Superior temporal gyrus (tissue), 1 donor: ENCODE measurements at regions not wholly inside any gene's neighbourhood (a gene's known extent, or its start where the extent isn't known, plus 50 kb on each side); places are given as distances from the start of the nearest gene placed in this dataset.

Experiments
- DNase-seq: peaks from one replicate; pipeline ENCODE4 v3.0.0-alpha.2; 2016; ENCODE audit errors: extremely low spot score

GRCh38 chr1:193359631-193360030 is 173.2 kb upstream of the B3GALT2 start:
- DNase-seq = no peak

GRCh38 chr1:193358419-193358818 is 172.0 kb upstream of the B3GALT2 start:
- DNase-seq = no peak

GRCh38 chr1:193356249-193356648 is 169.8 kb upstream of the B3GALT2 start:
- DNase-seq = no peak

GRCh38 chr1:193355626-193356025 is 169.2 kb upstream of the B3GALT2 start:
- no peak for DNase-seq

DNA sequence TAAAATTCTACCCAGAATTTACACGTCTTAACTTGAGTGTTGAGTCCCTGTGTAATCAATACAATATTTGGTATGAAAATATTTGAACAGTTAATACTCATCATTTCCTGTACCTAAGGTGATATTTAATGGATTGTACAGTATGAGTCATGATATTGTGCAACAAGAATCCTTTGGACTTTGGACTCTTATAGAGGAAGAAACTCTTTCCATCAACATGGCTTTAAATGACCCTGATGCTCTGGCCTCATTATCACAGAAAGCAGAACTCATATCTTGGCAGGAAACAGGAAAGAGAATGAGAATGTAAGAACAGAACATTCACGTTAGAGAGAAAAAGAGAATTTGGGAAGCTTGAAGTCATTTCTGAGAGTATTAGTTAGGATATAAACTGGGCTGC is 168.8 kb upstream of the B3GALT2 start:
- no peak for DNase-seq

DNA sequence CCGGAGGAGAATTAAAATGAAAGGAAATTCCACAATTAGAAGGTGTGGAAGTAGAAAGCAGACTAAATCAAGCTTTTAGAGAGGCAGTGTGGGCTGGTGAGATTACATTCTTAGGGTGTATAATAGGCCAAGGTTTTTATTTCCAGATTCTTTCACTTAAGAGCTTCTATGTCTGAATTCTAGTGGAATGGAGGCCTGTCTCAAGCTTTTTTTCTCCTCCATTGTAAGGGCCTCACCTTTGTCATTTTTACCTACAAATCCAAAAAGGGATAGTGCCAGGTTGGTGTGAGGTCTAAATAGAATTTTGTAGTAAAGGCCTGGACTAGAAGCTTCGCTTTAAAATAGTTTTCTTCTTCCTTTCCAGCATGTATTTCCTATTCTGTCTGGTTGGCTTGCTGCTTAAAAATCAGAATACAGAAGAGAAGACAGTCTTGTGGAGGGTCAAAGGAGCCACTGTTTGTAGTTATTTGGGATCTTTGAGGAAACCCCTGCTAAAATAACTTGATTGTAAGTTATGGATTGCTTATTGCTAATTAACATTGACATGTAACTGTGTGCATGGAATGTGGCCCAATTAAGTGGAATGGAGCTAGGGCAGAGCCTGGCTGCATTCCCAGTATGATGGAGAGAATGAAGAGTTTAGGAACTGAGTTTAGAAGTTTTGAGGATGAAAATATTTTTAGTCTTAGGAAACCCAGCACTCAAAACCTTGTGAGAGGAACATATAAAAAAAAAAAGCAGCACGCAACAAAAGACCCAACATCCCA is 162.5 kb upstream of the B3GALT2 start:
- DNase-seq = peak; percentile 47

GRCh38 chr1:193348091-193348768 is 161.8 kb upstream of the B3GALT2 start:
- no peak for DNase-seq

GRCh38 chr1:193346085-193346484 is 159.7 kb upstream of the B3GALT2 start:
- no peak for DNase-seq

GRCh38 chr1:193342811-193343210 is 156.4 kb upstream of the B3GALT2 start:
- no peak for DNase-seq

GRCh38 chr1:193340331-193340730 is 153.9 kb upstream of the B3GALT2 start:
- no peak for DNase-seq

- DNase-seq = no peak
These were observed 153.0 kb upstream of the B3GALT2 start for GRCh38 chr1:193339401-193339800.

DNA sequence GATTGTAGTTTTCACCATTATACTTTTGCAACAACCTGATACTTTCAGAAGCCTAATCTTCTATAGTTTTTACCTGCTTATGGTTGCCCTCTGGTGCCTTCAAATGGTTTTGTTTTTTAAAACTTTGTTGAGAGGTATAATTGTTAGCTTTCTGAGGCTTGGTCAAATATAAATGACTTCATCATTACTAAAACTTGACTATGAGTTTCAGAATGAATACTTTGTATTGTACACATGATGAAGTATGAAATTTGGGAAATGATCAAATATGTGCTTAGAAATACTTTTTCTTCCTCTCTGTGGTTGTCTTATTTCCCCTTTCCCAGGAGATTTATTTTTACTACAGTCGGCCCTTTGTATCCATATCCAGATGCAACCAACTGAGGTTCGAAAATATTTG is 151.8 kb upstream of the B3GALT2 start:
- DNase-seq = no peak

- no peak for DNase-seq
These were observed 149.5 kb upstream of the B3GALT2 start for GRCh38 chr1:193335806-193336428.

DNA sequence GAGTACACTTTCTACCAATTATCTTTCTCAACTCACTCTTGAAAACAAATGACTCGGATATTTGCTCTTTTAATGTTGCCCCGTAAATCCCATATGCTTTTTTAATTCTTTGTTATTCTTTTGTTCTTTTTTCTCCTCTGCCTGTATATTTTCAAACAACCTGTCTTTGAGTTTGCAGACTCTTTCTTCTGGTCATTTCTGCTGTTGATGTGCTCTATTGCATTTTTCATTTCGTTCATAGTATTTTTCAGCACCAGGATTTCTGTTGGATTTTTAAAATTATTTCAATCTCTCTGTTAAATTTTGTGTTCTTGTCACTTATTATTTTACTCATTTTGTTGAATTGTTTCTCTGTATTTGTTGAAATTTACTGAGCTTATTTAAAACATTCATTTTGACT is 146.8 kb upstream of the B3GALT2 start:
- no peak for DNase-seq

- no peak for DNase-seq
These were observed 139.9 kb upstream of the B3GALT2 start for GRCh38 chr1:193326296-193326695.

- no peak for DNase-seq
These were observed 139.4 kb upstream of the B3GALT2 start for GRCh38 chr1:193325771-193326170.

GRCh38 chr1:193325042-193325441 is 138.6 kb upstream of the B3GALT2 start:
- no peak for DNase-seq

DNA sequence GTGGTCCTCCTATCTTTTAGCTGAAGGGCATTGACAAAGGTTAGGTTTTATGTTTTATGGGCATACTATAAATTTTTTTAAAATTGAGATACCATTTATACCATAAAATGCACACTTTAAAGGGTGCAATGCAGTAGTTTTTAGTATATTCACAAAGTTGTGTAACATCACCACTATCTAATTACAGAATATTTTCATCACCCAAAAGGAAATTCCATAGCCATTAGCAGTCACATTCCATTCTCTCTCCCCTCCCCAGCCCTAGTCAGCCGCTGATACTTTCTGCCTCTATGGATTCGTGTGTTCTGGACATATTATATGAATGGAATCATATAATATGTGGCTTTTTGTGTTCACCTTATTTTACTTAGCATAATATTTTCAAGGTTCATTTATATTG is 135.8 kb upstream of the B3GALT2 start:
- DNase-seq = no peak

GRCh38 chr1:193321242-193321840 is 134.9 kb upstream of the B3GALT2 start:
- DNase-seq = no peak

DNA sequence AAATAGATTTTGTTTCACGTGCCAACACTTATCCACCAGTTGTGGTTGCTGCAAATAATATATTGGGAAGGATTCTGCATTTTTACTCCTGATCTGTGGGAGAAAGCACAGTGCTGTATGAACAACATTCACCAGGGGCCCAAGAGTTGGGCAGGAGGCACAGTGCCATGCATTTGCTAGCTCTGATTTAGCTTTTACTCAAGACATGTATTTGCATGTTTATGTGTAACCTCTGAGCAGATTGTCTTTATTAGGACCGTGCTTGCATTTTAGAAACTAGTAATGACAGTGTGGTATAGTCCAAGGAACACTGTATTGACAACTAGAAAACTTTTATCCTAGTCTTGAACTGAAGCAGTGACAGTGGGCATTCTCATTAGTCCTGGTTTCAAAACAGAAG is 133.9 kb upstream of the B3GALT2 start:
- DNase-seq = no peak

DNA sequence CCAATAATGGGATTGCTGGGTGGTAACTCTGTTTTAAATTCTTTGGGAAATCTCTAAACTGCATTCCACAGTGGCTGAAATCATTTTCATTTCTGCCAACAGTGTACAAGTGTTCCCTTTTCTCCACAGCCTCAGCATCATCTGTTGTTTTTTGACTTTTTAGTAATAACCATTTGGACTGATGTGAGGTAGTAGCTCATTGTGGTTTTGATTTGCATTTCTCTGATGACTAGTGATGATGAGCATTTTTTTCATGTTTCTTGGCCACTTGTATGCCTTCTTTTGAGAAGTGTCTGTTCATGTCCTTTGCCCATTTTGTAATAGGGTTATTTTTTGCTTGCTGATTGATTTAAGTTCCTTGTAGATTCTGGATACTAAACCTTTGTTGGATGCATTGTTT is 131.9 kb upstream of the B3GALT2 start:
- DNase-seq = no peak

DNA sequence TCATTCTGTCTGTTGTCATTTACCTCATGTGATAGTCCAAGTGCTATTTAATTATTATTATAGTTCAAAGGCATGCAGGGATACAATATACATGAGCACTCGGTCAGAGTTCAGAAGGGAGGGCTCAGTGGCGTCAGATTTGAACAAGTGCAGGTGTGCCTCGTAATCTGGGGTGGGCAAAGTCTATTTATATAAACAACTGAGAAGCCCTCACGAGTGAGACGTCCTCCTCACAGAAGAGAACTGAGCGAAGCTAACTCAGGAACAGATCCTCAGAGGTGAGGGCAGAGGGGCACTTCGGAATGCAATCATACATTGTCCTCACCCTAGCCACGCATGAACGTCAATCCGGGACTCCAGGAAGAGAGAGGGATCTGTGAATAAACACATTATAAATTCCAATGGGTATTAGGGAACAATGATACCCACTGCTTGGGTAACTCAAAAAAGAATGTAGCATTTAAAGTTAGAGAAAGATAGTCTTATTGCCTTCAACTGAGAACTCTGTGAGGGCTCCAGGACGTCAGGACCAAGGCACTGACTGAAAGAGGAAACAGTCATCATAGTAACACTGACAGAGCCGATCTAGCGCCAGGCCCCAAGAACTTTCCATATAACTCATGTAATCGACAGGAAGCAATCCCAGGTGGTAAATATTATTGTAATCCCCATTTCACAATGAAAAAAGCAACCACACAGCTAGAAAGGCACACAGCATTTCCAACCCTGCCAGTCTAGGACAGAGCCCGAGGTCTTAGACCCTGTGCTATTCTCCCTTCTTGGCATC is 127.1 kb upstream of the B3GALT2 start:
- DNase-seq = no peak
